Neuron (in vitro differentiated cells): ENCODE measurements at regions not wholly inside any gene's neighbourhood (a gene's known extent, or its start where the extent isn't known, plus 50 kb on each side); places are given as distances from the start of the nearest gene placed in this dataset.
A peak's percentile ranks its signal among the peaks of the same experiment; 100 is the strongest.

Experiments
- H2AFZ ChIP-seq: one replicate; pipeline ENCODE4 v1.6.1; 2013; ENCODE audit warnings: low read depth, mild to moderate bottlenecking, inconsistent platforms, low read length, moderate library complexity
- H3K27me3 ChIP-seq: one replicate; pipeline ENCODE4 v1.6.1; 2013; ENCODE audit warnings: low read length; ENCODE audit not compliant: insufficient read depth
- H3K36me3 ChIP-seq: one replicate; pipeline ENCODE4 v1.6.1; 2013; ENCODE audit warnings: low read length; ENCODE audit not compliant: insufficient read depth
- H3K4me1 ChIP-seq: one replicate; pipeline ENCODE4 v1.6.1; 2013; ENCODE audit warnings: low read length; ENCODE audit not compliant: insufficient read depth
- H3K4me3 ChIP-seq: 2 replicates; pipeline ENCODE4 v1.5.1; 2013; ENCODE audit warnings: mild to moderate bottlenecking, low read length, moderate library complexity
- H3K9me3 ChIP-seq: one replicate; pipeline ENCODE4 v1.6.1; 2013; ENCODE audit warnings: low read length

DNA sequence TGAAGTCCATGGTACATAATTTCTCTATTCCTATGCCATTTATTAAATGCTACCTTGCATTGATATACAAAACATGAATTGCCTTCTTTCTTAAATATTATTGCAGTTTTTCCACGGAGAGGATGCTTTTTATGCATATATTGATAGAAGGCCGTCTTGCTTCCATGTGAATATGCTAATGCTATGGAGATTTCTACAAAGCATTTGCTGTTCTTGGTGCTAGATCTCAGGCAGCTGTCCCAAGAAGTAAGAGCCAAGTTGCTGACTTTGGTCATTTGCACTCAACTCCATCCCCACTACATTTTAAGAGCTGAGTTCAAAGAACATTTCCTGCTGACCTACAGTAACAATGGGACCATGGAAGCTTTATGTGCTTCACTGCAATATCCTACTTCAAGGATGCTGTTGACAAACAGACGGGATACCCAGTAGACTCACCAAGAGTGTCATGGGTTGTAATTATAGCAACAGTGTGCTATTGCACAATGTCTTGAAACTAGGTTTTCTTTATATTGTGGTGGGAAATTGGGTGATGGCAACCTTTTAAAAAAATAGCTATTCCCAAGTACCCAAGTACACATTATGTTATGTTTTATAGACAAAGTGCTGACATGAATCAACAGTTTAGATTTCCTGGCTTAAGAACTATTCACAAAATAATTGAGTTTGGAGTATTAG lies 1172.4 kb upstream of the PIK3C3 start:
- no peak overlapping the region for H2AFZ ChIP-seq
- peaks cover 2% of the 10 kb centered on the region for H3K4me1 ChIP-seq
- no peaks in the 10 kb centered on the region for H3K9me3 ChIP-seq
- no peak overlapping the region for H3K4me3 ChIP-seq
- no peaks in the 10 kb centered on the region for H3K36me3 ChIP-seq
- H3K27me3 ChIP-seq: no peaks in the 10 kb centered on the region

GRCh38 chr18:40769786-40770185 lies 1185.2 kb upstream of the PIK3C3 start:
- H3K36me3 ChIP-seq: no peaks in the 10 kb centered on the region
- no peaks in the 10 kb centered on the region for H3K4me1 ChIP-seq
- no peak overlapping the region for H3K4me3 ChIP-seq
- no peaks in the 10 kb centered on the region for H3K27me3 ChIP-seq
- H3K9me3 ChIP-seq: no peaks in the 10 kb centered on the region
- no peak overlapping the region for H2AFZ ChIP-seq

- Histone ChIP-seq H3K9me3 (no peaks in the 10 kb centered on the region), H3K36me3 (no peaks in the 10 kb centered on the region), H3K27me3 (no peaks in the 10 kb centered on the region)
Observed at GRCh38 chr18:40760251-40760650, 1194.8 kb upstream of the PIK3C3 start.

GRCh38 chr18:40754477-40754876 lies 1200.6 kb upstream of the PIK3C3 start:
- Histone ChIP-seq H3K4me3 (no peak overlapping the region), H3K9me3 (no peaks in the 10 kb centered on the region), H2AFZ (no peak overlapping the region), H3K36me3 (no peaks in the 10 kb centered on the region), H3K4me1 (peaks cover 4% of the 10 kb centered on the region), H3K27me3 (no peaks in the 10 kb centered on the region)

More at GRCh38 chr18:40760251-40760650, 1194.8 kb upstream of the PIK3C3 start:
- H2AFZ ChIP-seq: no peak overlapping the region
- no peak overlapping the region for H3K4me3 ChIP-seq
- peaks cover 8% of the 10 kb centered on the region for H3K4me1 ChIP-seq

- H3K4me3 ChIP-seq: no peak overlapping the region
- no peaks in the 10 kb centered on the region for H3K36me3 ChIP-seq
- H2AFZ ChIP-seq: no peak overlapping the region
- peaks cover 4% of the 10 kb centered on the region for H3K4me1 ChIP-seq
- H3K9me3 ChIP-seq: no peaks in the 10 kb centered on the region
- H3K27me3 ChIP-seq: no peaks in the 10 kb centered on the region
Observed at GRCh38 chr18:40752316-40752715, 1202.7 kb upstream of the PIK3C3 start.

GRCh38 chr18:40751186-40751585 lies 1203.8 kb upstream of the PIK3C3 start:
- no peak overlapping the region for H2AFZ ChIP-seq
- H3K4me3 ChIP-seq: no peak overlapping the region
- H3K27me3 ChIP-seq: no peaks in the 10 kb centered on the region
- H3K9me3 ChIP-seq: no peaks in the 10 kb centered on the region
- peaks cover 4% of the 10 kb centered on the region for H3K4me1 ChIP-seq
- H3K36me3 ChIP-seq: no peaks in the 10 kb centered on the region

GRCh38 chr18:40739029-40739428 lies 1216.0 kb upstream of the PIK3C3 start:
- H3K4me3 ChIP-seq: no peak overlapping the region
- H3K4me1 ChIP-seq: no peaks in the 10 kb centered on the region
- no peaks in the 10 kb centered on the region for H3K27me3 ChIP-seq
- no peak overlapping the region for H2AFZ ChIP-seq
- no peaks in the 10 kb centered on the region for H3K9me3 ChIP-seq
- no peaks in the 10 kb centered on the region for H3K36me3 ChIP-seq

GRCh38 chr18:40738321-40738880 lies 1216.6 kb upstream of the PIK3C3 start:
- no peaks in the 10 kb centered on the region for H3K27me3 ChIP-seq
- no peaks in the 10 kb centered on the region for H3K36me3 ChIP-seq
- H3K4me3 ChIP-seq: no peak overlapping the region
- H3K4me1 ChIP-seq: no peaks in the 10 kb centered on the region
- no peak overlapping the region for H2AFZ ChIP-seq
- H3K9me3 ChIP-seq: no peaks in the 10 kb centered on the region

DNA sequence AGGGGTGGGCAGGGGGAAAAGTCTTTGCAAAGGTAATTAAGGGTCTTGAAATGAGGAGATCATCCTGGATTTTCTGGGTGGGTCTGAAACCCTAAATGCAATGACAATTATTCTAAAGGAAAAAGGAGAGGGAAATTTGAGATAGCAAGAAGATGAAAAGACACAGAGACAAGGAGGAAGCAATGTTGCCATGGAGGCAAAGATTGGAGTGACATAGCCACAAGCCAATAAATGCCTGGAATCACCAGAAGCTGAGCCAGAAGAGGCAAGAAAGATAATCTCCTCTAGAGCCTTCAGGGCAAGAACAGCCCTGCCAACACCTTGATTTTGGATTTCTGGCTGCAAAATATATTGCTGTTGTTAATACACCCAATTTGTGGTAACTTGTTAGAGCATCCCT lies 1246.3 kb upstream of the PIK3C3 start:
- no peak overlapping the region for H2AFZ ChIP-seq
- H3K27me3 ChIP-seq: no peaks in the 10 kb centered on the region
- no peaks in the 10 kb centered on the region for H3K36me3 ChIP-seq
- no peaks in the 10 kb centered on the region for H3K9me3 ChIP-seq
- peaks cover 8% of the 10 kb centered on the region for H3K4me1 ChIP-seq
- H3K4me3 ChIP-seq: no peak overlapping the region

- H3K27me3 ChIP-seq: no peaks in the 10 kb centered on the region
- no peak overlapping the region for H2AFZ ChIP-seq
- no peak overlapping the region for H3K4me3 ChIP-seq
- H3K9me3 ChIP-seq: no peaks in the 10 kb centered on the region
- peaks cover 8% of the 10 kb centered on the region for H3K4me1 ChIP-seq
- H3K36me3 ChIP-seq: no peaks in the 10 kb centered on the region
Observed at GRCh38 chr18:40707797-40708196, 1247.2 kb upstream of the PIK3C3 start.

- peaks cover 3% of the 10 kb centered on the region for H3K9me3 ChIP-seq
- H3K4me1 ChIP-seq: no peaks in the 10 kb centered on the region
- H3K36me3 ChIP-seq: no peaks in the 10 kb centered on the region
- H2AFZ ChIP-seq: no peak overlapping the region
- no peak overlapping the region for H3K4me3 ChIP-seq
- H3K27me3 ChIP-seq: no peaks in the 10 kb centered on the region
Observed at GRCh38 chr18:40698129-40698528, 1256.9 kb upstream of the PIK3C3 start.

DNA sequence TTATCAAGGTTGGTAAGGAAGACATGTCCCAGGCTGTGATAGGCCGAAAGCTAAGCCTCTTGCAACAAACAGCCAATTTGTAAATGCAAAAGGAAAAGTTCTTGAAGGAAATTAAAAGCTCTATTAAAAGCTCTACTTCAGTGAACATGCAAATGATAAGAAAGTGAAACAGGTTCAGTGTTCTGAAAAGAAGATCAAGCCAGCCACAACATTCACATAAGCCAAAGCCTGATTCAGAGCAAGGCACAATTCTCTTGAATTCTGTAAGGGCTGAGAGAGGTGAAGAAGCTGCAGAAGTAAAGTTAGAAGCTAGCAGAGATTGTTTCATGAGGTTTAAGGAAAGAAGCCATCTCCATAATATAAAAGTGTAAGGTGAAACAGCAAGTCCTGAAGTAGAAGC lies 1259.5 kb upstream of the PIK3C3 start:
- Histone ChIP-seq H3K4me3 (no peak overlapping the region), H3K36me3 (no peaks in the 10 kb centered on the region), H2AFZ (no peak overlapping the region), H3K4me1 (no peaks in the 10 kb centered on the region), H3K27me3 (no peaks in the 10 kb centered on the region), H3K9me3 (peaks cover 3% of the 10 kb centered on the region)

DNA sequence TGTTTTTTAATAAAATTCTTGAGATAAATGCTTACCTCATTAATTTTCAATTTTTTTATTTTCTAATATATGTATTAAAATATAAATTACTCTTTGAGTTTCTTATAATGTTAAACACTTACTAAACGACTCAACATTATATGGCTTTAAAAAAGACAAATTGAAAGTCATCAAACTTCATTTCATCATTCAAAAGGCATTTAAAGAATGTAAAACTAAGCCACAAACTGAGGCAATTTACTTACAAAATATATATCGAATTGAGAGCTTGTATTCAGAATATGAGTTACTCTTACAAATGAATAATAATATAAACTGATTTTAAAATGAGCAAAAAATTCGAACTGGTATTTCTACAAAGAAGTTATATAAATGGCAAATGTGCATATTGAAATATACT lies 1262.2 kb upstream of the PIK3C3 start:
- Histone ChIP-seq H3K9me3 (peaks cover 1% of the 10 kb centered on the region), H2AFZ (no peak overlapping the region), H3K27me3 (no peaks in the 10 kb centered on the region), H3K4me1 (peaks cover 6% of the 10 kb centered on the region), H3K4me3 (no peak overlapping the region), H3K36me3 (no peaks in the 10 kb centered on the region)

DNA sequence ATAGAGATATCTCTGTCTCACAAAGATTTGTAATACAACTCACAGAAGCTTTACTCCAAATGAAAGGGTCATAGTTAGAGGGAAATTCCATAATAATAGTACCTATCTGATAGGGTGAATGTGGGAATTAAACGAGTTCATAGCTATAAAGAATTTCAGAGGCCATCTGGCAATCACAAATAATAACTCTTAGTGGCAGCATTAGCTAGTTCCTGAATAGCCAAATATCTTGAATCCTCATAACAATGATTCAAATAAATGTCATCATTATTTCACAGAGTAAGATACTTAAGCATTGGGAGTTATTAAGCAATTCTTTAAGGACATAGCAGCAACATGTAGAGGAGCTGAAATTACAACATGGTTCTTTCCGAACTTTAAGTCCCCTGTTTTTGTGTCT lies 1265.0 kb upstream of the PIK3C3 start:
- Histone ChIP-seq H3K27me3 (no peaks in the 10 kb centered on the region), H3K9me3 (peaks cover 1% of the 10 kb centered on the region), H3K4me3 (no peak overlapping the region), H2AFZ (peak overlapping the region; percentile 46), H3K4me1 (peaks cover 6% of the 10 kb centered on the region), H3K36me3 (no peaks in the 10 kb centered on the region)
